GM19043 (cell line): ENCODE measurements at regions not wholly inside any gene's neighbourhood (a gene's known extent, or its start where the extent isn't known, plus 50 kb on each side); places are given as distances from the start of the nearest gene placed in this dataset.
A peak's percentile ranks its signal among the peaks of the same experiment; 100 is the strongest.

ENCODE experiments used
- ATAC-seq: cut with Tn5 transposase; IDR thresholded peaks from one replicate; pipeline ENCODE4 v1.9.1; 2021; ENCODE audit warnings: low read depth; ENCODE audit not compliant: unreplicated experiment

- ATAC-seq, result no peak
Measured at GRCh38 chr6:130670142-130670541, 157.1 kb upstream of the SMLR1 start.

DNA sequence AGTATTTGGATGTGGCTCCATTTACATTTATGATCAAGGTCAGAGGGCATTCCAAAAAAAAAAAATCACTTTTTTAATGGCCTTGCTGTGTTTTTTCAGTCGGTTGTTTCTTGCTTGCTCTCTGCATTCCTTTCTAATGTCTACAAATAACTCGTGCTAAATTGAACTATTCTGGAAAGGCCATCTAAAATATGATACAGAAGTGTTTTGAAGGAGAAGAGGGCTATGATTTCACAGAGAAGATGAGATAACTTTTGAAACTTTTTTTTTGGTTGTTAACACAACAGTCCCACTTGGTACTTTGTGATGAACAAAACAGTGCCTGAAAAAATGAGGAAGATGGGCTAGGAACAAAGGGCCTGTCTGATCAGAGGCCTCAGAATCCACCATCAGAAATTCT is 156.1 kb upstream of the SMLR1 start:
- ATAC-seq, result no peak

- ATAC-seq, result no peak
Measured at GRCh38 chr6:130671577-130671976, 155.6 kb upstream of the SMLR1 start.

DNA sequence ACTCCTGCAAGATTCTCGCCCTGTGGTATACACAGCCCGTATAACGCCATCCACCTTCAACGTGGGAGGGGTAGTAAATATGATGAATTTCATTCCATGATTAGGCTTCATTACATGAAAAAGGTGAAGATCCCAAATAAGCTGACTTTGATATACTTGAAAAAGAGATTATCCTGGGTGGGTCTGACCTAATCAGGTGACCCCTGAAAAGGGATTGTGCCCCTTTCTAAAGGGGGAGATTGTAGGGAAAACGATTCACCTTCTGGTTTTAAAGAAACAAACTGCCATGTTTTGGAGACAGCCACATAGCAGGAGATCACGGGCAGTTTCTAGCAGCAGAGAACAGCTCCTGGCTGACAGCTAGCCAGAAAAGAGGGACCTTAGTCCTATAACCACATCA is 155.1 kb upstream of the SMLR1 start:
- no peak for ATAC-seq

- no peak for ATAC-seq
Measured at GRCh38 chr6:130674604-130675003, 152.6 kb upstream of the SMLR1 start.

DNA sequence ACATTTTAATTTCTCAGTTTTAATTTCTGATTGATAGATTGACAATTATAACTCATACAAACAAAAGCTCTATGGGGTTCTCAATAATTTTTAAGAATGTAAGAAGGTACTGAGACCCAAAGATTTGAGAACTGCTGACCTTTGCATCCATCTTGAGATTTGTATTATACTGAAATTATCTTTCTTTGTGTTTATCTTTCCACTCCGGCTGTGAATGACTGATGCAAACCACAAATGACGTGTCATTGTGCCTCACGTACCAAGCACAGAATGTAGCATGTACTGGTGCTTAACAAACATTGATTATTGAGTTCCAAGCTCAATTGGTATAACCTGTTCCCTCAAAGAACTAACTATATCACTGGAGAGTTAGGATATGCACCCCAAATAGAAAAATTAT is 152.1 kb upstream of the SMLR1 start:
- no peak for ATAC-seq

- no peak for ATAC-seq
Measured at GRCh38 chr6:130676077-130676772, 151.0 kb upstream of the SMLR1 start.

- no peak for ATAC-seq
Measured at GRCh38 chr6:130676773-130677144, 150.4 kb upstream of the SMLR1 start.

DNA sequence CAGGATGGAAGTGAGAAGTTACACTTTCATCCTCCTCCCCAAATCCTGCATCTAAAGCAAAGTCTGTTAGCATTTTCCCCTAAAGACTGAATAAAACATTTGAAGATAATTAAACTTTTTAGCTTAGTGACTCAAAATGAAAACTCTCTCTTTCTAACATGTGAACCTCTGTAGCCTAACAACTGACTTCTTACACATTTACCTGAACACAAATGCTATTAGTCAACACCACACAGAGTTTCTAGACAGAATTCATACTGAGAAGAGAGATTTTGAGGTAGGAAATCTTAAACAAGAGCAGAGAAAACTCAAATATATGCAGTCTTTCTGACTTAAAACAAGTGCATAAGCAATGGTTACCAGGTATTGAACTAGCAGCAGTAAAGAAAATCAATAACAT is 149.9 kb upstream of the SMLR1 start:
- no peak for ATAC-seq

- no peak for ATAC-seq
Measured at GRCh38 chr6:130677766-130678165, 149.4 kb upstream of the SMLR1 start.

GRCh38 chr6:130679684-130680083 is 147.5 kb upstream of the SMLR1 start:
- ATAC-seq, result no peak

GRCh38 chr6:130680116-130680515 is 147.1 kb upstream of the SMLR1 start:
- no peak for ATAC-seq

- no peak for ATAC-seq
Measured at GRCh38 chr6:130681028-130681427, 146.2 kb upstream of the SMLR1 start.

- ATAC-seq, result no peak
Measured at GRCh38 chr6:130682066-130682465, 145.1 kb upstream of the SMLR1 start.

- ATAC-seq, result no peak
Measured at GRCh38 chr6:130683761-130684517, 143.3 kb upstream of the SMLR1 start.

DNA sequence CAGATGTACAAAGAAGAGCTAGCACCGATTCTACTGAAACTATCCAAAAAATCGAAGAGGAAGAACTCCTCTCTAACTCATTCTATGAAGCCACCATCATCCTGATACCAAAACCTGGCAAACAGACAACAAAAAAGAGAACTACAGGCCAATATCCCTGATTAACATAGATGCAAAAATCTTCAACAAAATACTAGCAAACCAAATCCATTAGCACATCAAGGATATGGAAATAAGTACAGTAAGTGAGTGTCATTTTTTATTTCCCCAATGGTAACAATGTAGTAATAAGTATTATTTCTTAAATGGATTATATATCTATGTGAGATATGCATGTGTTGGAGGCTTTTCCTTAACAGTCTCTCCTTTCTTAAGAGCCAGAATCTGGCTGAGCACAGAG is 134.5 kb upstream of the SMLR1 start:
- ATAC-seq, result no peak

GRCh38 chr6:130693944-130694343 is 133.3 kb upstream of the SMLR1 start:
- ATAC-seq, result no peak

GRCh38 chr6:130694606-130695005 is 132.6 kb upstream of the SMLR1 start:
- no peak for ATAC-seq

- no peak for ATAC-seq
Measured at GRCh38 chr6:130696806-130697205, 130.4 kb upstream of the SMLR1 start.

GRCh38 chr6:130697271-130697994 is 129.8 kb upstream of the SMLR1 start:
- ATAC-seq, result peak; percentile 22

- ATAC-seq, result peak; percentile 92
Measured at GRCh38 chr6:130697995-130698535, 129.1 kb upstream of the SMLR1 start.
